BJ (cell line): ENCODE measurements at regions not wholly inside any gene's neighbourhood (a gene's known extent, or its start where the extent isn't known, plus 50 kb on each side); places are given as distances from the start of the nearest gene placed in this dataset.

Experiments used
- CTCF ChIA-PET: fragments of 350-600 bp; formaldehyde crosslinking; extraction: SDS; loops from one replicate; lab custom pipeline; 2021; ENCODE audit warnings: antibody characterized with exemption, inconsistent platforms; lab: Yijun Ruan, JAX
- POLR2A ChIA-PET: fragments of 300-600 bp; sonication (Branson Sonifier 250); formaldehyde crosslinking; extraction: SDS; loops from one replicate; lab custom pipeline; 2021; ENCODE audit warnings: antibody characterized with exemption; lab: Charles Lee
- DNase-seq: peaks from one replicate; pipeline ENCODE4 v3.0.0-alpha.2; 2011; ENCODE audit warnings: low read depth
- H3K27me3 ChIP-seq: 2 replicates; pipeline ENCODE4 v1.6.0; 2011; ENCODE audit warnings: low read length; ENCODE audit not compliant: control insufficient read depth, insufficient read depth
- H3K36me3 ChIP-seq: 2 replicates; pipeline ENCODE4 v1.5.1; 2011; ENCODE audit warnings: low read length; ENCODE audit not compliant: control insufficient read depth, insufficient read depth
- H3K4me3 ChIP-seq: 2 replicates; pipeline ENCODE4 v1.5.1; 2011; ENCODE audit warnings: low read depth, mild to moderate bottlenecking, control low read depth, low read length
- TF ChIP-seq, protein P1 (sequence below): IDR thresholded peaks from 2 replicates; pipeline ENCODE4 v1.5.1; 2011; ENCODE audit warnings: low read depth, mild to moderate bottlenecking, control low read depth, inconsistent platforms, low read length, moderate library complexity; ENCODE audit not compliant: insufficient read depth

DNA sequence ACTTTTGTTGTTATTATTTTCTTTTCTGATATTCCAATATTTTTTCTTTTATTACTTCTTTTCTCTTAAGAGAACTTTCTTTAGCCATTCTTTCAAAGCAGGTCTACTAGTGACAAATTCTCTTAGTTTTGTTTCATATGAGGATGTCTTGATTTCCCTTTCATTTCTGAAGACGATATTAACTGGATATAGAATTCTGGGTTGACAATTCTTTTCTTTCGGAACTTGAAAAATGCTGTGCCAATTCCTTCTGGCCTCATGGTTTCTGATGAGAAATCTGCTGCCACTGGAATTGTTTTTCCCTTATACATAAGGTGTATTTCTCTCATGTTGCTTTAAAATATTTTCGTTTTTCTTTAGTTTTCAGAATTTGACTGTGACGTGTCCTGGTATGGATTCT lies 97.0 kb upstream of the KIF5B start:
- ChIA-PET POLR2A (no interaction called here), CTCF (interaction anchor here (1.0 kb wide), 1 partner anchor 10 kb away, joined by 4 read pairs; no protein-coding TSS in a partner anchor)
- DNase-seq = no peak
- Histone ChIP-seq H3K36me3 (no peaks in the 10 kb centered on the region), H3K4me3 (no peak overlapping the region), H3K27me3 (no peaks in the 10 kb centered on the region)
- TF ChIP-seq, protein P1, sequence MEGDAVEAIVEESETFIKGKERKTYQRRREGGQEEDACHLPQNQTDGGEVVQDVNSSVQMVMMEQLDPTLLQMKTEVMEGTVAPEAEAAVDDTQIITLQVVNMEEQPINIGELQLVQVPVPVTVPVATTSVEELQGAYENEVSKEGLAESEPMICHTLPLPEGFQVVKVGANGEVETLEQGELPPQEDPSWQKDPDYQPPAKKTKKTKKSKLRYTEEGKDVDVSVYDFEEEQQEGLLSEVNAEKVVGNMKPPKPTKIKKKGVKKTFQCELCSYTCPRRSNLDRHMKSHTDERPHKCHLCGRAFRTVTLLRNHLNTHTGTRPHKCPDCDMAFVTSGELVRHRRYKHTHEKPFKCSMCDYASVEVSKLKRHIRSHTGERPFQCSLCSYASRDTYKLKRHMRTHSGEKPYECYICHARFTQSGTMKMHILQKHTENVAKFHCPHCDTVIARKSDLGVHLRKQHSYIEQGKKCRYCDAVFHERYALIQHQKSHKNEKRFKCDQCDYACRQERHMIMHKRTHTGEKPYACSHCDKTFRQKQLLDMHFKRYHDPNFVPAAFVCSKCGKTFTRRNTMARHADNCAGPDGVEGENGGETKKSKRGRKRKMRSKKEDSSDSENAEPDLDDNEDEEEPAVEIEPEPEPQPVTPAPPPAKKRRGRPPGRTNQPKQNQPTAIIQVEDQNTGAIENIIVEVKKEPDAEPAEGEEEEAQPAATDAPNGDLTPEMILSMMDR = no peak

DNA sequence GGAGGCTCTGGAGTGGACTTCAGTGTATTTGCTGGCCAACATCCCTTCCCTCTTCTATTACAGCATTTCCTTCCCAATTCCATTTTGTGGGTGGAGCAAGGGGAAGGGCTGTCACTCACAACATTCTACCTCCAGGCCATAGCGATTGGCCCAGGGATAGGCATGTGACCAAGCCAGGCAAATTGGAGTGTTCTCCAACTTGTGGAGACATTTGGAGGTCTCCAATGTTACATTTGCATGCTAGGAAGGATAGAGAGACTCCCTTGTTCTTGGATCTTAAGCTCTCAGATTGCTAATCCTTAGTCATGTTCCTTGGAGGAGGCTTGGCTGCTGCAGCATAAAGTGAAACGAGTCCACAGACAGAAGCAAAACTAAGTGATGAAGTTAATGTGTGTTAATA lies 95.6 kb upstream of the KIF5B start:
- ChIA-PET POLR2A (no interaction called here), CTCF (no interaction called here)
- Histone ChIP-seq H3K36me3 (no peaks in the 10 kb centered on the region), H3K27me3 (no peaks in the 10 kb centered on the region), H3K4me3 (no peak overlapping the region)
- no peak for DNase-seq
- TF ChIP-seq, protein P1 = no peak

DNA sequence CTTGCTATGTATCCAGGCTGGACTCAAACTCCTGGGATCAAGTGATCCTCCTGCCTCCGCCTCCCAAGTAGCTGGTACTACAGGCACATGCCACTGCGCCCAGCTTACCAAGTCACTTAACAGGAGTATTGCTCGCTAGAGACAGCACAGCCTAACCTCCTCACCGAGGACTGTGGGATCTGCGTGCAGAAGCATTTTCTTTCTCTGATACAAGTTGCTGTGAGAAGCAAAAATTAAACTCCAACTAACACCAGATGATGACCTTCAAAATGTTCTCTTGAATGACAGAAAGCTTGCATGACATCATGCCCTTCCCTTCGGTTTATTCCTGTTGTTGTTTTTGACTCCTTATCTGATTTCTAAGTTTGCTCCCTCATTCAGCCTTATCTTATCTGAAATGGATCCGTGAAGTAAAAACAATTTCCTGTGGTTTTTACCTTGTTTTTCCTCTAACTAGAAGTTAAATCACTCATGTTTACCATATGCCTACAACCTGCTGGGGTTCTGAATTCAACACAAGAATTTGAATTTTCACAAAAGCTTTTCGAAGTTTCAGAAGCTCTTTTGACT lies 94.4 kb upstream of the KIF5B start:
- CTCF ChIA-PET = interaction anchor here (0.6 kb wide), 1 partner anchor 59 kb away, joined by 3 read pairs; no protein-coding TSS in a partner anchor
- Histone ChIP-seq H3K4me3 (no peak overlapping the region), H3K36me3 (no peaks in the 10 kb centered on the region), H3K27me3 (no peaks in the 10 kb centered on the region)
- no peak for DNase-seq
- POLR2A ChIA-PET = no interaction called here
- TF ChIP-seq, protein P1 = no peak

DNA sequence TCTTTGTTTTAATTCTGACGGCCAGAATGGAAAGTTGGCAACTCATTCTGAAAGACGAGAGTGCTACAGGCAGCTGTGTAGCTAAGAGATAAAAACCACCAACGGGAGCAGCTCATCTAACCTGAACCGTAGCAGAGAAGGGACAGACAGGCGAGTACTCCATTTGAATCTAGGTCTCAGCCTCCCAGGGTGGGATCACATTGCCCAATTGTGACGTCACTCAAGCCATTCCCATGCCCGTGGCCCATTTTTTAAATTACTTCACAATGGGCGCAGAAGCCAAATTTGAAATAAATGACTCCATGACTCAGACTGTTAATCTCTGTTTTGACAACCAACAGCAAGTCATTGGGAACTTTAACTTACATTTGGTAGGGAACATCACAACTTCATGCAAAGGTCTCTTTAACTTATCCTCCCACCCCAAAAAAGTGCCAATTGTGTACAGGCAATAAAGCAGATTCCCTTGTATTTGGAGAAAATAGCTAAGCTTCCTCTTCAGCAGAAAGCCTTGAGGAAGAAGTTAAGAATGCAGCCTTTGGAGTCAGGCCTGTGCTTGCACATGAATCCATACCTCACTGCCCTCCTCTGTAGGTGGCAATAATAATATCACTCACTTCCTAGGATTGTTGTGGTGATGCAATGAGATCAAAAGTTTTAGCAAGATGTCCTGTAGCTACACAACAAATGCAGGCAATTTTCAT lies 93.2 kb upstream of the KIF5B start:
- peak; percentile 63 for DNase-seq
- H3K36me3 ChIP-seq = no peaks in the 10 kb centered on the region
- POLR2A ChIA-PET = interaction anchor here (0.6 kb wide), 1 partner anchor 90 kb away, joined by 4 read pairs; no protein-coding TSS in a partner anchor
- no peak overlapping the region for H3K4me3 ChIP-seq
- CTCF ChIA-PET = interaction anchor here (0.6 kb wide), 1 partner anchor 151 kb away, joined by 3 read pairs; no protein-coding TSS in a partner anchor
- no peaks in the 10 kb centered on the region for H3K27me3 ChIP-seq
- TF ChIP-seq, protein P1 = no peak

DNA sequence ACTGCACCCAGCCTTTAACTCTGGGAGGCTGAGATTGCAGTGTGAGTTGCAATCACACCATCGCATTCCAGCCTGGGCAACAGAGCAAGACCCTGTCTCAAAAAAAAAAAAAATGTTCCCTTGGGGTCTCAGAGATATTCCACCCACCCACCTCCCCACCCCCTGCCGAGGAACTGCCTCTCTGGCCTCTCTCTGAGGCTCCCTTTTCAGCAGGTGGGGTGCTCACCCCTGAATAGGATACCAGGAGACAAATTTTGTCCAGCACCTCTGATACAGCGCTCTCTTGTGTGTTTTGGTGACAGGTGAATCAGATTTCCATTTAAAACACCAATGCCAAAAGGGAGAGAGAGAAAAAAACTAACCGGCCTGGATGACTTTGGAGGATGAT lies 92.6 kb upstream of the KIF5B start:
- no peak for DNase-seq
- TF ChIP-seq, protein P1 = no peak
- Histone ChIP-seq H3K36me3 (no peaks in the 10 kb centered on the region), H3K27me3 (no peaks in the 10 kb centered on the region), H3K4me3 (no peak overlapping the region)
- ChIA-PET POLR2A (interaction anchor here (0.6 kb wide), 1 partner anchor 91 kb away, joined by 4 read pairs; no protein-coding TSS in a partner anchor), CTCF (no interaction called here)
